NT2/D1 (cell line): ENCODE measurements at regions not wholly inside any gene's neighbourhood (a gene's known extent, or its start where the extent isn't known, plus 50 kb on each side); places are given as distances from the start of the nearest gene placed in this dataset.

ENCODE experiments used
- SUZ12 ChIP-seq: IDR thresholded peaks from 2 replicates; pipeline ENCODE4 v1.6.1; 2011; ENCODE audit not compliant: insufficient read length, insufficient read depth; ENCODE audit errors: extremely low read depth
- YY1 ChIP-seq: IDR thresholded peaks from 2 replicates; pipeline ENCODE4 v1.6.1; 2011; ENCODE audit not compliant: insufficient read length, insufficient read depth
- ZNF274 ChIP-seq: IDR thresholded peaks from 2 replicates; pipeline ENCODE4 v1.6.1; 2011; ENCODE audit warnings: mild to moderate bottlenecking, low read depth, low read length

DNA sequence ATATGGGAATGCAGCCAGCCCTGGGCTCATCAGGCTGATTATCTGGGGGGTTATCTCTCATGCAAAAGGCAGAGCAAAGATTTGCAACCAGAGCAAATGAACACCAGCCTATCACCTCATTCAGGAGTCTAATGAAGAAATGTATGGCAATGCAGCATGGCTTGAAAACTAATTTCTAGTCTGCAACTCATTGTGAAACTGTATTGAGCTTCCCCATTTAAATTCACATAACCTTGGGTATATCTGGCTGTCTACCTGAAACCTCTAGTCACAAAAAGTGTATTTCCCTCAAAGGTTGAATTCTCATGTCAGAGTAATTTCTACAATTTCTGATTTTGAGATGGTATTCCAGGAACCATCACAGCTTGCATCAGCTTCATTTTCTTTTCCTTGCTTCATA is 240.0 kb downstream of the SDHAF3 start:
- TF ChIP-seq YY1 (no peak), ZNF274 (no peak), SUZ12 (no peak)
